DND-41 (cell line): ENCODE measurements at regions not wholly inside any gene's neighbourhood (a gene's known extent, or its start where the extent isn't known, plus 50 kb on each side); places are given as distances from the start of the nearest gene placed in this dataset.

Experiments
- ATAC-seq: fragments of 200-7000 bp; cut with Tn5 transposase; 3 replicates; pipeline ENCODE4 v1.9.1; 2021; ENCODE audit warnings: low read depth; ENCODE audit not compliant: insufficient read depth
- DNase-seq: peaks from one replicate; pipeline ENCODE4 v3.0.0-alpha.2; 2020
- H2AFZ ChIP-seq: 2 replicates; pipeline ENCODE4 v1.6.0; 2012; ENCODE audit warnings: low read depth, low read length
- H3K27ac ChIP-seq: 2 replicates; pipeline ENCODE4 v1.5.1; 2012; ENCODE audit warnings: low read length, inconsistent platforms
- H3K27me3 ChIP-seq: fragments of 200-600 bp; sonication (generic); 2 replicates; pipeline ENCODE4 v1.6.0; 2012; ENCODE audit warnings: low read length, mild to moderate bottlenecking, inconsistent platforms; ENCODE audit not compliant: insufficient read depth, poor library complexity
- H3K36me3 ChIP-seq: 2 replicates; pipeline ENCODE4 v1.5.1; 2012; ENCODE audit warnings: low read length, inconsistent platforms; ENCODE audit not compliant: insufficient read depth
- H3K4me1 ChIP-seq: 2 replicates; pipeline ENCODE4 v1.5.1; 2012; ENCODE audit warnings: mild to moderate bottlenecking, low read length; ENCODE audit not compliant: insufficient read depth
- H3K4me2 ChIP-seq: 2 replicates; pipeline ENCODE4 v1.6.0; 2012; ENCODE audit warnings: mild to moderate bottlenecking, moderate library complexity, low read length, inconsistent platforms; ENCODE audit not compliant: insufficient read depth
- H3K4me3 ChIP-seq, 2 experiments: fragments of 200-600 bp in 1 of 2; shearing (Covaris generic) in 1 of 2; 2 replicates each; pipeline ENCODE4 v1.5.1; 2012 to 2016; ENCODE audit warnings: inconsistent platforms in 2 of 2, low read length in 2 of 2, mild to moderate bottlenecking in 2 of 2, low read depth in 1 of 2, moderate library complexity in 1 of 2
- H3K79me2 ChIP-seq: 2 replicates; pipeline ENCODE4 v1.6.0; 2012; ENCODE audit warnings: low read length, inconsistent platforms; ENCODE audit not compliant: insufficient read depth
- H3K9ac ChIP-seq: 2 replicates; pipeline ENCODE4 v1.6.0; 2012; ENCODE audit warnings: low read depth, mild to moderate bottlenecking, inconsistent platforms, low read length, moderate library complexity
- H3K9me3 ChIP-seq: 2 replicates; pipeline ENCODE4 v1.5.1; 2012; ENCODE audit warnings: low read length, moderate library complexity, mild to moderate bottlenecking, inconsistent platforms; ENCODE audit not compliant: insufficient read depth, severe bottlenecking
- H4K20me1 ChIP-seq: 2 replicates; pipeline ENCODE4 v1.6.0; 2012; ENCODE audit warnings: low read length; ENCODE audit not compliant: insufficient read depth
- EZH2 ChIP-seq: IDR thresholded peaks from 3 replicates; pipeline ENCODE4 v1.6.1; 2012; ENCODE audit warnings: borderline replicate concordance, low read depth, mild to moderate bottlenecking, moderate library complexity, low read length, inconsistent platforms; ENCODE audit not compliant: severe bottlenecking
- TF ChIP-seq, protein P1 (sequence below): IDR thresholded peaks from 2 replicates; pipeline ENCODE4 v1.5.1; 2012; ENCODE audit warnings: borderline replicate concordance, low read length, moderate library complexity, mild to moderate bottlenecking; ENCODE audit not compliant: poor library complexity, severe bottlenecking; ENCODE audit errors: extremely low read depth

DNA sequence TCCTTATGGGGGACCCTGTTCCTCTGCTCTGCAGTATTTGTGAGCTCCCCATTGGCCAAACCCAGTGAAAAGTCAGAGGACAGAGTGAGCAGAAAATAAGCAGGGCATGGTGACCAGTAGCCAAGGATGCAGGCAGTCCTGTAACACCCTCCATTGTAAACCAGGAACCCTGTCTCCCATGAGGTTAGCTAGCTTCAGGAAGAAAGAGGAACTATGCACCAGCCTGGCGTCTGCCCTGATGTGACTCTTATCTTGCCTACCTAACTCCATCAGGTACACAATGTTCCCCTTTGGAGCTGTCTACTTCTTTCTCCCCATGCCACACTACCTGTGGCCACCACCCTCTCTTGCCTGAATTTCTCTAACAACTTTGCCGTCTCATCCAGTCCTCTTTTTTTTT lies 119.2 kb downstream of the LRIG2 start:
- DNase-seq (no peak), ATAC-seq (no peak)
- peaks cover 6% of the 10 kb centered on the region for H3K27me3 ChIP-seq
- no peaks in the 10 kb centered on the region for H3K9me3 ChIP-seq
- no peak overlapping the region for H3K27ac ChIP-seq
- H3K4me1 ChIP-seq = no peaks in the 10 kb centered on the region
- no peak for TF ChIP-seq EZH2
- TF ChIP-seq, protein P1, sequence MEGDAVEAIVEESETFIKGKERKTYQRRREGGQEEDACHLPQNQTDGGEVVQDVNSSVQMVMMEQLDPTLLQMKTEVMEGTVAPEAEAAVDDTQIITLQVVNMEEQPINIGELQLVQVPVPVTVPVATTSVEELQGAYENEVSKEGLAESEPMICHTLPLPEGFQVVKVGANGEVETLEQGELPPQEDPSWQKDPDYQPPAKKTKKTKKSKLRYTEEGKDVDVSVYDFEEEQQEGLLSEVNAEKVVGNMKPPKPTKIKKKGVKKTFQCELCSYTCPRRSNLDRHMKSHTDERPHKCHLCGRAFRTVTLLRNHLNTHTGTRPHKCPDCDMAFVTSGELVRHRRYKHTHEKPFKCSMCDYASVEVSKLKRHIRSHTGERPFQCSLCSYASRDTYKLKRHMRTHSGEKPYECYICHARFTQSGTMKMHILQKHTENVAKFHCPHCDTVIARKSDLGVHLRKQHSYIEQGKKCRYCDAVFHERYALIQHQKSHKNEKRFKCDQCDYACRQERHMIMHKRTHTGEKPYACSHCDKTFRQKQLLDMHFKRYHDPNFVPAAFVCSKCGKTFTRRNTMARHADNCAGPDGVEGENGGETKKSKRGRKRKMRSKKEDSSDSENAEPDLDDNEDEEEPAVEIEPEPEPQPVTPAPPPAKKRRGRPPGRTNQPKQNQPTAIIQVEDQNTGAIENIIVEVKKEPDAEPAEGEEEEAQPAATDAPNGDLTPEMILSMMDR = no peak
- no peak overlapping the region for H3K4me2 ChIP-seq
- no peak overlapping the region for H3K4me3 ChIP-seq
- no peaks in the 10 kb centered on the region for H4K20me1 ChIP-seq
- no peaks in the 10 kb centered on the region for H3K36me3 ChIP-seq
- no peak overlapping the region for H2AFZ ChIP-seq
- H3K9ac ChIP-seq = no peak overlapping the region
- no peaks in the 10 kb centered on the region for H3K79me2 ChIP-seq

DNA sequence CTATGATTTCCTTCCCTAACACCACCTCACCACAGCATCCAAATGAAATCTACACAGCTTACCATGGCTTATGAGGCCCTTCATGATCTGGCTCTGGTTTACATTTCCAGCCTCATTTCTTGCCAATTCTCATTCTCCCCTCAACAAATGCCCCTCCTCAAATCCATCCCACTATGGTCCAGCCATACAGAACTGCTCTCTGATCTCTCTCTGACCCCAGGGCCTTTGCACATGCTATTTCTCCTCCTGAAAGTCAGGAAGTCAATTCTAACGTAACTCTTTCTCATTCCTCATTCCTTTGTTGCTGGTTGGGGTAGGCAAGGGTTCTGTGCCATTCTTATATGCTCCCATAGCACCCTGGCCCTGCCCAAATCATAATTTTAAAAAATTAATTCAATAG lies 120.0 kb downstream of the LRIG2 start:
- Histone ChIP-seq H3K27me3 (peaks cover 4% of the 10 kb centered on the region), H3K79me2 (no peaks in the 10 kb centered on the region), H3K4me1 (no peaks in the 10 kb centered on the region), H3K36me3 (no peaks in the 10 kb centered on the region), H2AFZ (no peak overlapping the region), H3K4me2 (no peak overlapping the region), H4K20me1 (no peaks in the 10 kb centered on the region), H3K9ac (no peak overlapping the region), H3K9me3 (no peaks in the 10 kb centered on the region), H3K27ac (no peak overlapping the region), H3K4me3 (no peak overlapping the region)
- no peak for ATAC-seq
- DNase-seq = no peak
- no peak for TF ChIP-seq EZH2
- TF ChIP-seq, protein P1 = no peak

DNA sequence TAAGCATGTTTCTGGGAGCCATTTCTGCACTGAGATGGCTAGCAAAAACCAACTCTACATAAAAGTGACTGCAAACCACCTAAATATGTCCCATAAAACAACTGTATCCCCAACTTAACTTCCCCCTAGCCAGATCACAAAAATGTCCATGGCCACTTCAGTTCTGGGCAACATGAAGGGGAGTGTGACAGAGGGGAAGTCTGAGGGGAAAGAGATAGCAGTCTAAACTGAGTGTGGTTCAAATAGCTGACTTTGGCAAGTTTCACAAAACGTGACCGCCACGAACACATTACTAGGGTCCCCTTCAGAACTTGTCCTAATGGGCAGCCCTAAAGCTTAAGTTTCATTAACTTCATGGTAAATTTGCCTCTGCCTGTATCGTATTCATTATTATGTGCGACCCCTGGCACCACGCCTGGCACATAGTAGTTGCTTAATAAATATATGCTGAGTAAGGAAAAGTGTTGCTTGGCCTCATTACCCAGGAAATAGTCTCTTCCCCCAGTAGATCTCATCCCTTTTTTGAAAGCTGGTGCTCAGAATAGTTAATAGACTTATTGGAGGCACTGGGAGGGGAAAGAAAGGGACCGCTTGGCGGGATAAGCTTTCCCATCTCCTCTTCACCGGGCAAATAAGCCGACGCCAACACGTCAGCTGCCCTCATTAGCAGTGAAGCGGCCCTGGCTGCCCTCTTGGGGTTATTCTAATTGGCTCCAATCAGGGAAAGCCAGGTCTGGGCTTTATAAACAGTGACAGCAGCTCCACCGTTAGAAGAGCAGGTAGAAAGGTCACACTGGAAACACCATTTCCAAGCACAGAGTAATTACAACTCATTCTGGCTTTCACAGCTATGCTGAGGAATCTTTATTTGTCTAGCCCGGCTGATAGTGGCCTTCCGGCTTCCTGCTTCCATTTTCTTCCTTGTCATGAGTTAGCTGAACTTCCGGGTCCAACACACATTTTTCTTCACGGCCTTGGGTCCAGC lies 122.1 kb downstream of the LRIG2 start:
- Histone ChIP-seq H4K20me1 (no peaks in the 10 kb centered on the region), H3K36me3 (no peaks in the 10 kb centered on the region), H3K4me3 (no peak overlapping the region), H3K4me1 (no peaks in the 10 kb centered on the region), H3K4me2 (no peak overlapping the region), H3K9ac (no peak overlapping the region), H2AFZ (no peak overlapping the region), H3K9me3 (no peaks in the 10 kb centered on the region), H3K27ac (no peak overlapping the region), H3K79me2 (no peaks in the 10 kb centered on the region), H3K27me3 (no peaks in the 10 kb centered on the region)
- ATAC-seq (no peak), DNase-seq (no peak)
- TF ChIP-seq, protein P1 = no peak
- no peak for TF ChIP-seq EZH2
